ENCODE measurements at regions not wholly inside any gene's neighbourhood (a gene's known extent, or its start where the extent isn't known, plus 50 kb on each side); places are given as distances from the start of the nearest gene placed in this dataset.
"Not testable (repeated sequence)": the region's sequence is repeated elsewhere in the genome, so short reads cannot be mapped to it uniquely, and the experiment has no call there.

GRCh38 chr14:30238936-30239335, 311.3 kb upstream of the PRKD1 start:
- no peaks in the 10 kb centered on the region for H3K9me3 Mint-ChIP-seq
- H3K4me1 Mint-ChIP-seq (ENCODE audit: low read depth) = no peaks in the 10 kb centered on the region
- ATAC-seq (no peak), DNase-seq (no peak)
- H3K36me3 Mint-ChIP-seq (ENCODE audit: insufficient read depth) = no peaks in the 10 kb centered on the region
- H3K4me3 Mint-ChIP-seq = no peak overlapping the region
- peaks cover 2% of the 10 kb centered on the region for H3K27me3 Mint-ChIP-seq (ENCODE audit: low read depth)

- Mint-ChIP-seq H3K36me3 (ENCODE audit: insufficient read depth) (no peaks in the 10 kb centered on the region), H3K4me1 (ENCODE audit: low read depth) (no peaks in the 10 kb centered on the region), H3K9me3 (no peaks in the 10 kb centered on the region), H3K27me3 (ENCODE audit: low read depth) (peaks cover 2% of the 10 kb centered on the region), H3K4me3 (no peak overlapping the region)
- DNase-seq (no peak), ATAC-seq (no peak)
Observed at GRCh38 chr14:30240018-30240417, 312.4 kb upstream of the PRKD1 start.

- ATAC-seq (no peak), DNase-seq (no peak)
- Mint-ChIP-seq H3K27me3 (ENCODE audit: low read depth) (peaks cover 2% of the 10 kb centered on the region), H3K36me3 (ENCODE audit: insufficient read depth) (no peaks in the 10 kb centered on the region), H3K4me3 (no peak overlapping the region), H3K9me3 (no peaks in the 10 kb centered on the region), H3K4me1 (ENCODE audit: low read depth) (no peaks in the 10 kb centered on the region)
Observed at GRCh38 chr14:30240685-30241084, 313.0 kb upstream of the PRKD1 start.

- DNase-seq (no peak), ATAC-seq (no peak)
- H3K27me3 Mint-ChIP-seq (ENCODE audit: low read depth) = peaks cover 2% of the 10 kb centered on the region
- no peak overlapping the region for H3K4me3 Mint-ChIP-seq
- H3K9me3 Mint-ChIP-seq = no peaks in the 10 kb centered on the region
- no peaks in the 10 kb centered on the region for H3K4me1 Mint-ChIP-seq (ENCODE audit: low read depth)
- H3K36me3 Mint-ChIP-seq (ENCODE audit: insufficient read depth) = no peaks in the 10 kb centered on the region
Observed at GRCh38 chr14:30242744-30243143, 315.1 kb upstream of the PRKD1 start.

GRCh38 chr14:30243207-30243606, 315.6 kb upstream of the PRKD1 start:
- Mint-ChIP-seq H3K9me3 (no peaks in the 10 kb centered on the region), H3K36me3 (ENCODE audit: insufficient read depth) (no peaks in the 10 kb centered on the region), H3K4me1 (ENCODE audit: low read depth) (no peaks in the 10 kb centered on the region), H3K4me3 (no peak overlapping the region), H3K27me3 (ENCODE audit: low read depth) (peaks cover 2% of the 10 kb centered on the region)
- DNase-seq (no peak), ATAC-seq (no peak)

- H3K9me3 Mint-ChIP-seq = no peaks in the 10 kb centered on the region
Observed at GRCh38 chr14:30243805-30244204, 315.2 kb upstream of the G2E3 start.

GRCh38 chr14:30244348-30244747, 314.6 kb upstream of the G2E3 start:
- not testable (repeated sequence) for H3K4me3 Mint-ChIP-seq; H3K4me1 Mint-ChIP-seq (ENCODE audit: low read depth); DNase-seq; ATAC-seq; H3K9me3 Mint-ChIP-seq; H3K27me3 Mint-ChIP-seq (ENCODE audit: low read depth); H3K36me3 Mint-ChIP-seq (ENCODE audit: insufficient read depth)

More at GRCh38 chr14:30243805-30244204, 315.2 kb upstream of the G2E3 start:
- DNase-seq (no peak), ATAC-seq (no peak)
- Mint-ChIP-seq H3K4me3 (no peak overlapping the region), H3K27me3 (ENCODE audit: low read depth) (peaks cover 2% of the 10 kb centered on the region), H3K4me1 (ENCODE audit: low read depth) (no peaks in the 10 kb centered on the region), H3K36me3 (ENCODE audit: insufficient read depth) (no peaks in the 10 kb centered on the region)

GRCh38 chr14:30251017-30251416, 307.9 kb upstream of the G2E3 start:
- ATAC-seq = no peak
- Mint-ChIP-seq H3K27me3 (ENCODE audit: low read depth) (peaks cover 1% of the 10 kb centered on the region), H3K4me3 (no peak overlapping the region), H3K36me3 (ENCODE audit: insufficient read depth) (peaks cover under 1% of the 10 kb centered on the region), H3K4me1 (ENCODE audit: low read depth) (no peaks in the 10 kb centered on the region), H3K9me3 (peaks cover under 1% of the 10 kb centered on the region)
- no peak for DNase-seq

- Mint-ChIP-seq H3K4me3 (no peak overlapping the region), H3K27me3 (ENCODE audit: low read depth) (peaks cover 1% of the 10 kb centered on the region), H3K9me3 (peaks cover 7% of the 10 kb centered on the region), H3K36me3 (ENCODE audit: insufficient read depth) (peaks cover 2% of the 10 kb centered on the region), H3K4me1 (ENCODE audit: low read depth) (no peaks in the 10 kb centered on the region)
- no peak for ATAC-seq
- DNase-seq = no peak
Observed at GRCh38 chr14:30251557-30252100, 307.3 kb upstream of the G2E3 start.

GRCh38 chr14:30252151-30252550, 306.8 kb upstream of the G2E3 start:
- DNase-seq (no peak), ATAC-seq (no peak)
- peaks cover 4% of the 10 kb centered on the region for H3K27me3 Mint-ChIP-seq (ENCODE audit: low read depth)
- H3K36me3 Mint-ChIP-seq (ENCODE audit: insufficient read depth) = peaks cover 2% of the 10 kb centered on the region
- H3K9me3 Mint-ChIP-seq = peaks cover 8% of the 10 kb centered on the region
- H3K4me1 Mint-ChIP-seq (ENCODE audit: low read depth) = no peaks in the 10 kb centered on the region
- H3K4me3 Mint-ChIP-seq = no peak overlapping the region

- H3K27me3 Mint-ChIP-seq (ENCODE audit: low read depth) = peaks cover 4% of the 10 kb centered on the region
- peaks cover 2% of the 10 kb centered on the region for H3K36me3 Mint-ChIP-seq (ENCODE audit: insufficient read depth)
- no peak overlapping the region for H3K4me3 Mint-ChIP-seq
- ATAC-seq = no peak
- DNase-seq = no peak
- H3K4me1 Mint-ChIP-seq (ENCODE audit: low read depth) = no peaks in the 10 kb centered on the region
- H3K9me3 Mint-ChIP-seq = peaks cover 8% of the 10 kb centered on the region
Observed at GRCh38 chr14:30252783-30253674, 305.9 kb upstream of the G2E3 start.

GRCh38 chr14:30256627-30257026, 302.3 kb upstream of the G2E3 start:
- no peak overlapping the region for H3K4me3 Mint-ChIP-seq
- H3K36me3 Mint-ChIP-seq (ENCODE audit: insufficient read depth) = peaks cover 2% of the 10 kb centered on the region
- DNase-seq (no peak), ATAC-seq (no peak)
- peaks cover 4% of the 10 kb centered on the region for H3K27me3 Mint-ChIP-seq (ENCODE audit: low read depth)
- peaks cover 8% of the 10 kb centered on the region for H3K9me3 Mint-ChIP-seq
- no peaks in the 10 kb centered on the region for H3K4me1 Mint-ChIP-seq (ENCODE audit: low read depth)

- H3K27me3 Mint-ChIP-seq (ENCODE audit: low read depth) = peaks cover 4% of the 10 kb centered on the region
- H3K4me1 Mint-ChIP-seq (ENCODE audit: low read depth) = no peaks in the 10 kb centered on the region
- peaks cover 2% of the 10 kb centered on the region for H3K36me3 Mint-ChIP-seq (ENCODE audit: insufficient read depth)
- H3K4me3 Mint-ChIP-seq = no peak overlapping the region
- no peak for DNase-seq
- peaks cover 8% of the 10 kb centered on the region for H3K9me3 Mint-ChIP-seq
- ATAC-seq = no peak
Observed at GRCh38 chr14:30257946-30258661, 300.9 kb upstream of the G2E3 start.

- ATAC-seq (no peak), DNase-seq (no peak)
- Mint-ChIP-seq H3K27me3 (ENCODE audit: low read depth) (peaks cover 2% of the 10 kb centered on the region), H3K4me3 (no peak overlapping the region), H3K9me3 (peaks cover 7% of the 10 kb centered on the region), H3K36me3 (ENCODE audit: insufficient read depth) (peaks cover under 1% of the 10 kb centered on the region), H3K4me1 (ENCODE audit: low read depth) (no peaks in the 10 kb centered on the region)
Observed at GRCh38 chr14:30260833-30261607, 297.9 kb upstream of the G2E3 start.

Data from activated T-cell treated with anti-CD3 and anti-CD28 coated beads, Interleukin-2, amount 50 U/mL, for 4 hours (primary cell).